Stimulated activated CD8-positive, alpha-beta memory T cell treated with anti-CD3 and anti-CD28 coated beads, Interleukin-7, amount 100 ng/mL, for 1 hour (primary cell): ENCODE measurements at regions not wholly inside any gene's neighbourhood (a gene's known extent, or its start where the extent isn't known, plus 50 kb on each side); places are given as distances from the start of the nearest gene placed in this dataset.
"Not testable (repeated sequence)": the region's sequence is repeated elsewhere in the genome, so short reads cannot be mapped to it uniquely, and the experiment has no call there.

Experiments used
- DNase-seq, 2 donors: peaks; one replicate each; pipeline ENCODE4 v3.0.0-alpha.2; 2020; ENCODE audit warnings: low read depth in 2 of 2

DNA sequence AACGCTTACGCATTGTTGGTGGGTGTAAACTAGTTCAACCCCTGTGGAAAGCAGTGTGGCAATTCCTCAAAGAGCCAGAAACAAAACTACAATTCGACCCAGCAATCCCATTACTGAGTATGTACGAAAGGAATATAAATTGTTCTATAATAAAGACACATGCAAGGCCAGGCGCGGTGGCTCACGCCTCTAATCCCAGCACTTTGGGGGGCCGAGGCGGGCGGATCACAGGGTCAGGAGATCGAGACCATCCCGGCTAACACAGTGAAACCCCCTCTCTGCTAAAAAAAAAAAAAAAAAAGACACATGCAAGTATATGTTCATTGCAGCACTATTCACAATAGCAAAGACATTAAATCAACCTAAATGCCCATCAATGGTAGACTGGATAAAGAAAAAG, 217.6 kb upstream of the ISL1 start:
- not testable (repeated sequence) for DNase-seq

DNA sequence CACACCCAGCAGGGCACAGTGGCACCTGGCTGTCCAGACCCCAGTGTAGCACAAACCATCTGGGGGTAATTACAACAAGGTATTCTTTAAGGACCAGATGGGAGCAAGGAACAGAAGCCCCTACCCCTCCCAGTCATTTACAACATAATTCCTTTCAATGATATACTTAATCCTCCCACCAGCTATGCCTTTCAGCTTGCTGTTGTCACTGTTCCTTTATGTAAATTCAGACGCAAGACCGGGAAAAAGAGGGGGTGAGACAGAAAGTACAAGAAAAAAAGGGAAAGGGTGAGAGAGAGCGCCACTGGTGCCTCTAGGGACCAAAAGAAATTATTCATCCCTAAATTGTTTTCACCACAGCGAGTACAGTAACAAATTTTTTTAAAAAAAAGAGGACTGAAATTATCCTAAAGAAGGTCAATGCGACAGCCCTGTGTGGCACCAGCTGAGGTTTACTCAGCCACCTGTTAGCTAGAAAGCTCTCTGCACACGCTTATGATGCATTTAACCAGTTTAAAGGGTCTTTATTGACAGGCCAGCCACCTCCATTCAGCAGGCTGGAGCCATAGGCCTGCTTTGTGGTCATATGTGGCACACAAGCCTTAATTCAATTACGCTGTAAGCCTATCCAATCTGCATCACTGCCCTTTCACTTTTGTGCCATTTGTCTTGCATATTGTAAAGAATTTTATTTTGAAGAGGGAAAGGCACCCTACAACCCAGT, 210.2 kb upstream of the ISL1 start:
- DNase-seq, result no peak

DNA sequence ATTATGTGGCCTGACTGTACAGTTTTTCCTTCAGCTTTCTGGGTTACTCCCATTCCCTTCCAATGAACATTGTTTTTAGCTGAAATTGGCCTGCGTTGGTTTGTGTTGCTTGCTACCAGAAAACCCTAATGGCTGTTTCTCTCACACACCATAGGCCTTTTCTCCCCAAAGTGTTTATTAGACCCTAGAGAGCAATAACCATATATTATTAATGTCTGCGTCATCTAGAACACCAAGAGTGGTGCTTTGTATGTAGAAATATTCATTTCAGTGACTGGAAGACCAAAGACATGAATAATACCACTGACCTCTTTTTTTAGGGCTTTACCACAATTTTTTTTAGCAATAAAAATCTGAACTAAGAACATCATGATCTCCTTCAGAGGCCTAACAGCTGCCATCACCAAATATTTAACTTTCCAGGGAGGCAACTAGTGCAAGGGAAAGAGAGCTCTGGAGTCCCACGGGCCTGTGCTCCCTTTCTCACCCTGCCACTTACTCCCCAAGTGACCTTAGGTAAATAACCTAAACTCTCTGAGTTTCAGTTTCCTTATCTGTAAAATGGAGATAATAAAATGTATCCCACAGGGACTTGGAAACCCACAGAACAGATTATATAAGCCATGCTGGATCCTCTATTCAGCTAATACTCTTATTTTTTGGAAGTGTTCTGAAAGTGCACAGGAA, 201.9 kb upstream of the ISL1 start:
- DNase-seq, result no peak

DNA sequence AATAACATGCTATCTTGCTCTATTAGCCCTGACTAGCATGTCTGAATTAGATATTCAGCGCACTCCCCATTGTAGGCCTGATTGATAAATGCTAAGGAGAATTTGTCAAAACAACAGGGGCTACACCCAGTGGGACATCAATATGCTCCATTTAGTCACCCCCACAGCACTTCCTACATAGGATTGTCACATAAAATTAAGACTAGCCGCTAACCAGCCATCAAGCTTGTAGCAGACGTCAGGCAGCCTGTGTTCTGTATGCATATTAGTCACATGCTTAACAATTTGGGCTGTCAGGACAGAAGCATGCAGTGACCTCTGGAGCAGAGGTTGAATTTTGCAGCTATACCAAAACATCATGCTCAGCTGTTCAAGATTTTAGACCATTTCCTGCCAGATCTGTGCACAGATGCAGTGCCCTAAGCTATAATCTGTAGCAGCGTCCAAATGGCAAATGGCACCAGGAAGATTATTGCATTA, 197.4 kb upstream of the ISL1 start:
- no peak for DNase-seq

DNA sequence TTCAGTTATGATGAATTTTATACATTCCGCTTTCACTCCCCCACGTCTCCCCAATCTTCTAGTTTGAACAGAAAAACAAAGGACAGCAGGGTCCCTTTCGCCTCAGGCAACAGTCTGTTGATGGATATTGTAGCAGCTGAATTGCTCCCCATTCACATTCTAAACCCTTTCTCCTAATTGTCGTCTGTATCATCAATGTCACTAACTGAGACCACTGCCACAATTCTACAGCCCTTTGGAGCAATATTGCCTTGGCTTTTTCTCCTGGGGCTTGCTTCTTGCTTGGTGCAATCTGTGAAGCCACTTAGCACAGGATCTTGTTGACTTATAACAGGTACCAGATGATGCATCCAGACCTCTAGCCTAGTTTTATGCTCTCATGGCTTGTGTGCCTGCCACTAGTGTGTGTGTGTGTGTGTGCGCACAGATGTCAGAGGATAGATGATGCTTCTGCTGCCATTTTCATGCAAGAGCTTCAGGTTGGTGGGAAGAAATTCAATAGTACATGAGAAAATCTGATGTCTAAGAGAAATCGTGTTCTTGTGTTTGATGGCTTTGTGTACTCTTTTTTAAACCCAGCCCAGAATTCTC, 195.2 kb upstream of the ISL1 start:
- no peak for DNase-seq

DNA sequence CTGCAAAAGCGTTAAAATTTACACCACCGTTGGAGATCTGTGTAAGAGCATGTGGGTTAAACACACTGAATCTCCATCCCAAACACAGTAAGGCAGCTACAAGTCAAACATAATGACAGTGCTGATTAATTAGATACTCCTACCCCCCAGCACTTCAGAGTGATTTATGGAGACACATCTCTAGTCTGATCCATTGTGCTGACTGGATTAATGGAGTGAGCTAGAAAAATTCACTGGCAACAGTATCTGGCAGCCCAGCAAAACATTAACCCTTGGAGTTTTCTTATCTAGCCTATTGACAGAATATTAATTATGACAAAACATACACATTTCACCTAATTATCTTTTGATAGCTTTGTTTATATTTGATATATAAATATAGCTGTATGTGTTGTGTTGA, 188.6 kb upstream of the ISL1 start:
- no peak for DNase-seq

DNA sequence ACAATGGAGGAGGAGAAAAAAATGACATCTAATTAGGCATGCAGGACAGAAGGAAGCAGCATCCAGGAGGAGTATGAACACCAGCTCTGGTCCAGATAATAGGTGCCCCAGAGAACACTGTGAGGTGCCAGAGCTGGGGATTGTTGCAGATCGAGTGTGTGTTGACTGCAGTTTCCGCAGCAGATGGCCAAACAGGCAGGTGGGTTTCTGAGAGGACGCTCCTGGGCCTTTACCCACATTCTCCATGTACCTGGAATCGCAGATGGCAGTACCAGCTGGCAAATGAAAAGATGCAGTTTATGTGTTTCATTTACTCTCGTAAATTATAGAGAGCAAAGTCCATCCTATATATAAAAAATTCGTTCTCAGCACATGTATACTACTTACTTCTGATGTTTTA, 182.2 kb upstream of the ISL1 start:
- no peak for DNase-seq

DNA sequence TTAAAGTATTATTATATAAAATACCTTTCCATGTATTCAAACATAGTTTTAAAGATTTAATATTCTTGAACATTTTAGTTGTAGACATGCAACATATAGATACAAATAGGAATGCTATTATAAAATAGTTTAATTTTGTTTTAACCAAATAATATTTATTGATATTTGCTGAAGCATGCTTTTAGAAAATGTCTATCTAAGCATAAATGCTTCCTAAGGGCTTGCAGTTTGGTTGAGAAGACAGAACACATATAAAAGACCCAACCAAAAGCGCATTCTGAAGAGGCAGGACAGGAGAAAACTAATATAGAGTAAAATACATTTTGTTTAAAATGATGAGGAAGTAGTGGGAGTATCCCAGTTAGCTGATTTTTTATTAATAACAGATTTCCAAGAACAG, 181.5 kb upstream of the ISL1 start:
- DNase-seq, result no peak

DNA sequence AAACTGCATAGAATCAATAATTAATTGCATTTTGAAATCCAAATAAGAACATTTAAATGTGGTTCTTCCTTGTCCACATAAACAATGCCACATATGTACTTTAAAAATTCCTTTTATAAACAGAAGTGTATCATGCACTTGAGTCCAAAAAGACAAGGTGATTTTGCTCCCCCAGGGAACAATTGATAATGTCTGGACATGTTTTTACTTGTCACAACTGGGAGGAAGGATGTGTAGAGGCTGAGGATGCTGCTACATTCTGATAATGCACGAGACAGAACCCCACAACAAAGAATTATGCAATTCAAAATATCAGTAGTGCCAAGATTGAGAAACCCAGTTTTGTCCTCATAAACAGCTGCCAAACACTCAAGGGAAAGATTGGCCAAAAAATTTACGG, 181.1 kb upstream of the ISL1 start:
- DNase-seq, result no peak

DNA sequence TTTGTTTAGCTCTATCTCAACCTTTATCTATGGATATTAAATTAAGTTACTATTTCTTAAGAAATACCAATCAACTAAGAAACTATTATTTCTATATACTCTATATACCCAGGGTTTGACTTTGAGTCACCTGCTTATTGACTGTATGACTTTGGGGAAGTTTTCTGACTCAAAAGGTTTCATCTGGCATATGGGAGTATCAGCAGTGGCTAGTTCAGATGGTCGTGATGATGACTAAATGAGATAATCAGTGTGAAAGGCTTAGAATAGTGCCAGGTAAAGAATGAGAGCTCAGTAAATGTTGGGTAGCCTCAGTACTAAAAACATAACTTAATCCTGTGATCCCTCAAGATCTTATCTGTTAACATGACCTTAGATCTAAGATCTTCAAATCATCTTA, 179.7 kb upstream of the ISL1 start:
- DNase-seq, result no peak

DNA sequence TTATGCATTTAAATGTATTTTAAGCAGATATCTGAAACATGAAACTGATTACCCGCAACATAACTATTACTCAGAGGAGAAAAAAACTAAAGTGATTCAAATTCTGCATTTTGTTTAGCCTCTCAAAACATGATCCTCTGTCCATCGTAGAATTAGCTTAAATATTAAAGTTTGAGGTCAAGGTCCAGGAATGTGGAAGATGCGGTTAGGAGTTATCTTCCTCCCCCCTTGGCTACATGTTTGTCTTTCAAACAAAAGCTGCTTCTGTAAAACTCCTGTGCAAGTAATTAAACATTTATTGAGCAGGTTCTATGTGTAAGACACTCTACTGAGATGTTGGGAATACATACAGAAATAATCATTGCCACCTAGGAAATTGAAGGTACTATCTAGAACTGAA, 175.0 kb upstream of the ISL1 start:
- no peak for DNase-seq

DNA sequence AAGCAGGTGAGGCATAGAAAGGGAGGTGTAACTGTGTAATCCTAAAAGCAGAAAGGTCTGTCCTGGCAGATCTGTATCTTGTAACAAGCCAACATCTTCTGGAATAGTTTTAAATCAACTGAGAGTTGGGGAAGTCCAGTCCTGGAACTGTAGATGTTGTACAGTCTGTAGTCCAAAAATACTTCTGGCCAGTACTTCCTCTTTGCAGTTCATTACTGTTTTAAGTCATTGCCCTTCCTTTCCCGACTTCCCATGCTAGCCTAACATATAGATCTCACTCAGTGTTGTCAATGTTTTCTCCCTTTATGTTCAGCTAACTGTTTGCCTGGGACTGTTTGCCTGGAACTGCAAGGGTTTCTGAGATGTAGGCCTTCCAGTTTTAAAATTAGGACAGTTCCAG, 168.5 kb upstream of the ISL1 start:
- no peak for DNase-seq

DNA sequence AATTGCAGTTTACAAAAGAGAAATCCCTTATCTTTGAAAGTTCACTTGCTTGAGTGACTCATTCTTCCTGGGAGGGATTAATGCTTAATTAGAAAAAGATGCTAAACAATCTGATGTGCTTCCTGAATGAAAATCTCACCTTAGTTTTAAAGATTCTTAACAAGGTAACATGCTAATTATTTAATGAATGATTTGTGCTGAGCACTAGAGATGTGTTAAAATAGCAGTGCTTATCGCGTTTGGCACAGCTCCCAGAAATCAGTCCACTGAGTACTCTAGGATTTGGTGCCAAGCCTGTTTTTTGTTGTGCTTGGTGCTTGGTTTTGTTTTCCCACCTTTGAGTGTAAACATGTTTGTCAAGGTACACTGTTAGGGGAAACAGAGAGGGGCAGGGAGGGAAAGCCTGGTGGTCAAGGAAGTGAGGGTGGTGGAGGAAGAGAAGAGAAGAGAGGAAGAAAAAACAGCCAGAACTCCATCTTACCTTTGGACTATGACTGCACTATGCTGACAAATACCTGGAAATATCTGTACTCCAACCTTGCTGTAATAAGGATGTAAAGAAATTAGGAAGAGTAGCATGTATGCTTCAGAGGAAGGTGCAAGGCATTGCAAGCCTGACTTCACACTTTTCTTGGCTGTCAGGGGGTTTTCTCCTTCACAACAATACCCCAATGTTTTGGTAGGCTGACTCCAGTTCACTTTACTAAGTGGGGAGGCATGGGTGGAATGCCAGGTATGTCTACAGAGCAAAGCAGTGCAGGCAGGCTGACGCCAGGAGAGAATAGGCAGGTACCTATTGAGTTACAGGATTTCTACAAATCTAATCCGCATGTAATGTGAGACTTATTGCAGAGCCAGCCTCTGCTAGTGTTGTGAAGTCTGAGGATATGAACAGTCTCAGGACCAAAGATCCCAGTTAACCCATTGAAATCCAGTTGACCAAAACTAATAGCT, 157.2 kb upstream of the ISL1 start:
- no peak for DNase-seq

DNA sequence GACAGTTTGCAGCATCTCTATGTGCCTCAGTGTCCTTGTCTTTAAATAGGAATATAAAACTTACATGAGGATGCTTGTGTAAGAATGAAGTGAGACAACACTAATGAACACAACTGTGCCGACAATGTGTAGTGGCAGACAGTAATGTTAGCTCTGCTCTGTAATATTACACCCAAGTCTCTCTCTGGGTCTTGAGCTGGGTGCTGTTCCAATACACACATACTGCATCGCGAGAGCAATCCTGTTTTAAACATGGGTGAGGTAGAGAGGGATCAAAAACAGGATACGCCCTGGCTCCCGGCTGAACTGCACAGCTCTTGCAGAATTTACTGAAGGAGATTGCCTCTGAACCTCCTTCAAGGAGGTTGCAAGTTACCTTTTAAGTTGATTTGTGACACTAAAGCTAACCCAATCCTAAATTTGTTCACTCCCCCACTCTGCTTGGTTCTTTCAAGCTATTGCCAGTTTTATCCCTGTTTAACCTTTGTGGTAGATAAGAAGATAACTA, 155.2 kb upstream of the ISL1 start:
- no peak for DNase-seq

DNA sequence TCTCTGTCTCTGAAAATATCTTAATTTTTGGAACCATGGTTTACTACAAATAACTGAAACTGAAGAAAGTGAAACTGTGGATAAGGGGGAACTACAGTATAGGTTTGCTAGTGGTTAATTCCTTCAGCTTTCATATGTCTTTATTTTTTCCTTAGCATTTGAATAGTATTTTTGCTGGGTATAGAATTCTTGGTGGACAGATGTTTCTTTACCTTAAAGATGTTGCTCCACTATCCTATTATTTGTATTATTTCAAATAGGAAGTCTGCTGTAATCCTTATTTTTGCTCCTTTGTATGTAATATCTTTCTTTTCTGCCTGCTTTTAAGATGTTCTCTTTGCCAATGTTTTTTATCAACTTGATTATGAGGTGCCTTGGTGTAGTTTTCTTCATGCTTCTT, 152.9 kb upstream of the ISL1 start:
- DNase-seq, result no peak

DNA sequence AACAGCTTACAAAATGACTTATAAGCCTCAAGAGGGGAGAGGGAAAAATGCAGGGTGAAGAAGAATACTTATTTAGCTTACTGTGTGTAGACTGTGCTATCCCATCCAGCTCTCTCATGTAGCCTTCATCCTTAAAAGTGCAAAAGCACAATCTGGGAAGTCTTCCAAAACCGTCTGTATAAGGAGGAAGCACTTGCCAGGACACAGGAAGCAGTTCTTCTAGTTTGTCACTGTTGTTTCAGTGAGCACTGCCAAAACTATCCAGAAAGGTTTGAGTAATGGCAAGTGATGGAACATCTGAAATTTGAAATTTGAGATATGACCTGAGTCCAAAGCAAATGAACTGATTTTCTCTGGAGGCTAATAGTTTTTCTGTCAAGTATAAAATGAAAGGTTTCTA, 140.8 kb upstream of the ISL1 start:
- no peak for DNase-seq

DNA sequence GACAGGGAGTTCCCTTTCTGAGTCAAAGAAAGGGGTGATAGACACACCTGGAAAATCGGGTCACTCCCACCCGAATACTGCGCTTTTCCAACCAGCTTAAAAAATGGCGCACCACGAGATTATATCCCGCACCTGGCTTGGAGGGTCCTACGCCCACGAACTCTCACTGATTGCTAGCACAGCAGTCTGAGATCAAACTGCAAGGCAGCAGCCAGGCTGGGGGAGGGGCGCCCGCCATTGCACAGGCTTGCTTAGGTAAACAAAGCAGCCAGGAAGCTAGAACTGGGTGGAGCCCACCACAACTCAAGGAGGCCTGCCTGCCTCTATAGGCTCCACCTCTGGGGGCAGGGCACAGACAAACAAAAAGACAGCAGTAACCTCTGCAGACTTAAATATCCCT, 132.3 kb upstream of the ISL1 start:
- not testable (repeated sequence) for DNase-seq

DNA sequence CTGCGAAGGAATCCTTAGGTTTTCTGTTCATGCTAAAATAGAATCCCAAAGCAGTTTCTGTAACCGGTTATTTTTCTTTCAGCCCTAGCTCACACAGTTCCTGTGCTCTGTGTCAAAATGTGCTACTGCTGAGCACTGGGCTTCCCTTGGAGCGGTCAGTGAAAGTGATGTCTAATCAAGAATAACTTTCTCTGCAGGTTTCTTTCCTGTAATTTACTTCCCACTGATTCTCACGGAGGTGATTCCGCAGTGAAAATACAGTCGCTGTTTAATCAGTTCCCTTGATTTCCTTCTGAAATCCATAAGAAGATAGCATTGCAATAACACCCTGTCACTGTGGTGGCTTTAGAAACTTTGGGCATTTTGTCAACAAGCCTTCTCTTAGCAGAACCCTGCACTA, 112.0 kb upstream of the ISL1 start:
- no peak for DNase-seq

DNA sequence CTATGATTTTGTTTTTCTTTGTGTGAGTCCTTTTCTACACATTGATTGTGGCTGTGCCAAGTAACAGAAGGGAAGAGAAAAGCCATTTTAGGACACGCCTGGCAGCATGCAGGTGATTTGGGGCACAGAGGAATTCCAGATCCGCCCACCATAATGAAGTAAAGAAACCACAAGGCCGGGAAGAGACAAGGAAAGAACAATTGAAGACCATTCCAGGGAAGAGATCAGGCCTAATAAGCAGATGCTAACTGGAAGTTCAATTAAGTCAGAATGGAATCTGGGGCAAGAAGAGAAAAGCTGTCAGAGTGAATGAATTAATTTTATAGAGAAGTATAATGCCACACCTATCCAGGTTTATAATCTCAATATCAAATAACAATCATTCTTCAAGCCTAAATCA, 110.2 kb upstream of the ISL1 start:
- DNase-seq, result no peak

DNA sequence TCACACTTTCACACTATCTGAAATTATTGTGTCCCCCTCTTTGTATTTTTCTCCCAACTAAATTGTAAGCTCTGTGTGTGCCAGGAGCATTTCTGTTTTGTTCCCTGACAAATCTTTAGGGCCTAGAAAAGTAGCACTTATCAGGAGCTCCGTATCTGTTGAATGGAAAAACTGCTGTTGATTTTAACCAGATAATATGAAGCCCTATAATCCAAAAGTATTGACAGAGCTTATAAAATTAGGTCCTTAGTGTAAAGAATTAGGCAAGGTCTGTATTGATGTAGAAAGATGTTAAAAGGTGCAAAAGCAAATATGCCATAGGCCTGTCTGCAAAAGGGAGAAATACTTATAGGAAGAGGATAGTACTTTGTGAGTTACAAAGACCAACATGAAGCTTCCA, 109.4 kb upstream of the ISL1 start:
- DNase-seq, result no peak

DNA sequence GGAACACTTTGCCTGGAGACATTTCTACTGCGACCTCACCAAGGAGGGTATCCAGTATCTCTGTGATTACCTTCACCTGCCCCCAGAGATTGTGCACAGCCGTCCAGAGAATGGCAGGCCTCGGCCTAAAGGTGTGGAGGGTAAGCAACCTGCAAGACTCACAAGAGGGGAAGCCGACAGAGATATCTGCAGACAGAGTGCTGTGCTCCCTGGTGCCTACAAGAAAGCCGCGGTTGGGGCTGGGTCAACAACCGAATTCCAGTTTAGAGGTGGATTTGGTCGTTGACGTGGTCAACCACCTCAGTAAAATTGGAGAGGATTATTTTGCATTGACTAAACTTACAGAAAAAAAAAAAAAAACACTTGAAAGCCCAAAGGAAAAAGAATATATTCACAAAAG, 107.8 kb upstream of the ISL1 start:
- DNase-seq, result no peak

DNA sequence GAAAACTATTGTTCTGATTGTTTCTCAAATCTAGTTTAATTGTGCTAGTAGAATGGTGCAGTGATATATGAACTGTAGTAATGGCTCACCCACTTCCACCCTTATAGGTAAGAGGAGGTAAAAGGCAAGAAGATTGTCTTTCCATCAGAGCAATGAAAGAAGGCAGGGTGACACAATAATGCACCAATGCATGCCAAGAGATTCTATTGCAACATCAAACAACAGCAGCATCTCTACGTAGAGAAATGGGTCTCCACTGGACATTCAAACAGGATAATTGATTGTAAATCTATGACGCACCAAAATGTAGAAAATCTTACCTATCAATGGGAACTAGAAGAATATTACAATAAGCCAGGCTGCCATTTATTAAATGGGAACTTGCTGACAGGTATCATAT, 107.0 kb upstream of the ISL1 start:
- no peak for DNase-seq
